Osteoblast (primary cell): ENCODE measurements at regions not wholly inside any gene's neighbourhood (a gene's known extent, or its start where the extent isn't known, plus 50 kb on each side); places are given as distances from the start of the nearest gene placed in this dataset.
A peak's percentile ranks its signal among the peaks of the same experiment; 100 is the strongest.

Experiments used
- DNase-seq: peaks from one replicate; pipeline ENCODE4 v3.0.0; 2011; ENCODE audit warnings: low spot score, mixed read lengths; ENCODE audit not compliant: insufficient read length; ENCODE audit errors: missing footprints
- H2AFZ ChIP-seq: 2 replicates; pipeline ENCODE4 v1.6.0; 2011; ENCODE audit warnings: mild to moderate bottlenecking, low read length
- H3K27ac ChIP-seq: 2 replicates; pipeline ENCODE4 v1.5.1; 2011; ENCODE audit warnings: mild to moderate bottlenecking, low read depth, low read length, moderate library complexity
- H3K27me3 ChIP-seq: 2 replicates; pipeline ENCODE4 v1.6.0; 2012; ENCODE audit warnings: mild to moderate bottlenecking, control low read depth, inconsistent platforms, low read length, moderate library complexity; ENCODE audit not compliant: insufficient read depth
- H3K36me3 ChIP-seq: 2 replicates; pipeline ENCODE4 v1.5.1; 2011; ENCODE audit warnings: mild to moderate bottlenecking, low read length, control low read depth, moderate library complexity; ENCODE audit not compliant: insufficient read depth
- H3K4me1 ChIP-seq: 2 replicates; pipeline ENCODE4 v1.5.1; 2011; ENCODE audit warnings: mild to moderate bottlenecking, low read length, control low read depth, moderate library complexity; ENCODE audit not compliant: insufficient read depth
- H3K4me2 ChIP-seq: 2 replicates; pipeline ENCODE4 v1.6.0; 2011; ENCODE audit warnings: mild to moderate bottlenecking, low read length; ENCODE audit not compliant: insufficient read depth
- H3K4me3 ChIP-seq: fragments of 200-600 bp; sonication (generic); 3 replicates; pipeline ENCODE4 v1.5.1; 2012; ENCODE audit warnings: mild to moderate bottlenecking, low read length, inconsistent platforms; ENCODE audit not compliant: insufficient read depth
- H3K79me2 ChIP-seq: 2 replicates; pipeline ENCODE4 v1.6.0; 2012; ENCODE audit warnings: mild to moderate bottlenecking, low read length, control low read depth, inconsistent platforms; ENCODE audit not compliant: insufficient read depth
- H3K9me3 ChIP-seq: 2 replicates; pipeline ENCODE4 v1.5.1; 2011; ENCODE audit warnings: low read depth, low read length, control low read depth
- H4K20me1 ChIP-seq: 2 replicates; pipeline ENCODE4 v1.6.0; 2012; ENCODE audit warnings: mild to moderate bottlenecking, low read length, control low read depth; ENCODE audit not compliant: insufficient read depth
- TF ChIP-seq, protein P1 (sequence below): IDR thresholded peaks from 2 replicates; pipeline ENCODE4 v1.5.1; 2011; ENCODE audit warnings: mild to moderate bottlenecking, low read depth, low read length, moderate library complexity; ENCODE audit errors: extremely low read depth

DNA sequence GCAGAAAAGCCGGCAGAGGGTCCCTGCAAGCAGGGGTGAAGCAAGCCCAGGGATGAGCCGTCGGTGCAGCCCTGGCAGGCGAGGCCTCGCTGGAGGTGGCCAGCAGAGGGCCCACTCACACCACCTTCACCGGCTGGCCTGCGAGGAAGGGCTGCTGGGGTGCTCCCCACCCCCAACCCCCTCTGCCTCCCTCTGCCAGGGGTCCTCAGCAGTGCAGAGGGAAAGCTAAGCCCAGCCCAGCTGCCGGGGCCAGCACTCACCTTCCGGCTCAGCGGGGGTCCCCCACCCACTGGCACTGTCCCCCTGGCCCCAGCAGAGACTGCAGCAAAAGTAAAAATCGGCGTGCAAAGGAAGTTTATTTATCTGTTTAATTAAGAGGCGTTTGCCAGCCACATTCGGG is 113.4 kb downstream of the ENGASE start:
- H3K4me3 ChIP-seq, result no peak overlapping the region
- no peak overlapping the region for H3K4me2 ChIP-seq
- H3K9me3 ChIP-seq, result no peaks in the 10 kb centered on the region
- H3K36me3 ChIP-seq, result no peaks in the 10 kb centered on the region
- peak; percentile 97 for DNase-seq
- peaks cover 26% of the 10 kb centered on the region for H3K27me3 ChIP-seq
- no peaks in the 10 kb centered on the region for H4K20me1 ChIP-seq
- H3K4me1 ChIP-seq, result no peaks in the 10 kb centered on the region
- no peak overlapping the region for H3K27ac ChIP-seq
- no peaks in the 10 kb centered on the region for H3K79me2 ChIP-seq
- TF ChIP-seq, protein P1, sequence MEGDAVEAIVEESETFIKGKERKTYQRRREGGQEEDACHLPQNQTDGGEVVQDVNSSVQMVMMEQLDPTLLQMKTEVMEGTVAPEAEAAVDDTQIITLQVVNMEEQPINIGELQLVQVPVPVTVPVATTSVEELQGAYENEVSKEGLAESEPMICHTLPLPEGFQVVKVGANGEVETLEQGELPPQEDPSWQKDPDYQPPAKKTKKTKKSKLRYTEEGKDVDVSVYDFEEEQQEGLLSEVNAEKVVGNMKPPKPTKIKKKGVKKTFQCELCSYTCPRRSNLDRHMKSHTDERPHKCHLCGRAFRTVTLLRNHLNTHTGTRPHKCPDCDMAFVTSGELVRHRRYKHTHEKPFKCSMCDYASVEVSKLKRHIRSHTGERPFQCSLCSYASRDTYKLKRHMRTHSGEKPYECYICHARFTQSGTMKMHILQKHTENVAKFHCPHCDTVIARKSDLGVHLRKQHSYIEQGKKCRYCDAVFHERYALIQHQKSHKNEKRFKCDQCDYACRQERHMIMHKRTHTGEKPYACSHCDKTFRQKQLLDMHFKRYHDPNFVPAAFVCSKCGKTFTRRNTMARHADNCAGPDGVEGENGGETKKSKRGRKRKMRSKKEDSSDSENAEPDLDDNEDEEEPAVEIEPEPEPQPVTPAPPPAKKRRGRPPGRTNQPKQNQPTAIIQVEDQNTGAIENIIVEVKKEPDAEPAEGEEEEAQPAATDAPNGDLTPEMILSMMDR, result peak; percentile 45
- no peak overlapping the region for H2AFZ ChIP-seq

DNA sequence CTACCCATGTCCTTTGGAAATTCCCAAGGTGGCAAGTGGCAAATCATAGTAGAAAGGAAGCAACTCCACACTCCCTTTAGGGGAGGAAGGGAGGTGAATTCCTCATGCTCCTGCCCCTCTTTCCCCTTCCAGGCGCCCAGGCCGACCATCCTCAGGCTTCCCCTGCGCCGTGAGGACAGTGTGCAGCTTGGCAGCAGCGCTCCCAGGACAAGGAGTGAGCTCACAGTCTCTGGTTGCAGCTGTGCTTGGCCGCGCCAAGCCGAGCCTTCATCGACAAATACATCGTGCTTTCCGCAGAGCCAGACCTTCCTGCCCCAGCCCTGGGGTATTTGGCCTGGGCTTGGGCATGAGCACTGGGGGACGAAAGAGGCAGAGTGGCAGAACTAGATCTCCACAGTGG is 112.6 kb downstream of the ENGASE start:
- Histone ChIP-seq H3K9me3 (no peaks in the 10 kb centered on the region), H3K4me3 (no peak overlapping the region), H3K27me3 (peaks cover 26% of the 10 kb centered on the region), H3K4me1 (no peaks in the 10 kb centered on the region), H3K79me2 (no peaks in the 10 kb centered on the region), H3K36me3 (no peaks in the 10 kb centered on the region), H3K4me2 (no peak overlapping the region), H3K27ac (no peak overlapping the region), H2AFZ (no peak overlapping the region), H4K20me1 (no peaks in the 10 kb centered on the region)
- no peak for DNase-seq
- TF ChIP-seq, protein P1, result no peak

DNA sequence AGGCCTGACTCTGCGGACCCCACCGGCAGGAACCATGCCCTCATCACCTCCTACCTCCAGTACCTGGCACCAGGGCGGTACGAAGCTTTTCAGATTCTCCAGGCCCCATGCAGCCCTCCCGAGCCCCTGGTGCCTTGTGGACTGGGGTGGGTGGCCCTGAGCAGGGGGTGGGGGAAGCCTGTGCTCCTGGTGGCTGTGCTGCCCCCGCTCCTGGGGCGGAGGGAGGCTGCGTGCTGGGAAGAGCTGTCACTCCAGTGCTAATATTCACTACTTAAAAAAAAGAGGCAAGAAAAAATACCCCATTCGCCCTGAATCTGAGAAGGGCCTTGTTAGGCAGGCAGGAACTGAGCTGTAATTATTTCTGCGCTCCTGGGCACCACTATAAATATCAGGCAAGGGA is 111.8 kb downstream of the ENGASE start:
- H3K27me3 ChIP-seq, result peaks cover 26% of the 10 kb centered on the region
- no peaks in the 10 kb centered on the region for H3K79me2 ChIP-seq

DNA sequence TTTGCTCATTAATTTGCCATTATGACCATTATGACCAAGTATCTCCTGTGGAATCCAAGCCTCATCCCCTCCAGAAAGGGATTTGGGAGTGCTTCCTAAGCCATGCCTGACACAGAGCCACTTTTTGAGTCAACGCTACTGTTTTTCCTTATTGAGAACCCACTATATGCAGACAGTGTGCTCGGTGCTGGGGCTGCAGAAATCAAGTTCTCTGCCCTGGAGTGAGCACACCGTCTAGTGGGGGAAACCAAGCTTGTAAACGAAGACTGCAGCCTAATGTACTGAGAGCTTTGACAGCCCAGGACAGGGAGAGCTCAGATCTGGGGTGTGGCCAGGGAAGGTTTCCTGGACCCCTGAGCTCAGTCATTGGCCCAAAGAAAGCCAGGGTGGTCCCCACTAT is 111.0 kb downstream of the ENGASE start:
- no peak overlapping the region for H3K4me3 ChIP-seq
- TF ChIP-seq, protein P1, result no peak
- H3K4me1 ChIP-seq, result no peaks in the 10 kb centered on the region
- H3K4me2 ChIP-seq, result no peak overlapping the region
- no peak overlapping the region for H3K27ac ChIP-seq
- peak; percentile 92 for DNase-seq
- no peaks in the 10 kb centered on the region for H3K79me2 ChIP-seq
- no peaks in the 10 kb centered on the region for H4K20me1 ChIP-seq
- no peaks in the 10 kb centered on the region for H3K36me3 ChIP-seq
- H3K9me3 ChIP-seq, result no peaks in the 10 kb centered on the region
- H3K27me3 ChIP-seq, result peaks cover 23% of the 10 kb centered on the region
- H2AFZ ChIP-seq, result no peak overlapping the region

More for the DNA sequence above, 111.8 kb downstream of the ENGASE start:
- Histone ChIP-seq H3K4me2 (no peak overlapping the region), H2AFZ (no peak overlapping the region), H3K4me1 (no peaks in the 10 kb centered on the region), H3K36me3 (no peaks in the 10 kb centered on the region), H3K9me3 (no peaks in the 10 kb centered on the region), H4K20me1 (no peaks in the 10 kb centered on the region), H3K4me3 (no peak overlapping the region), H3K27ac (no peak overlapping the region)
- TF ChIP-seq, protein P1, result no peak
- no peak for DNase-seq
